Posterior vena cava (tissue), 2 donors: ENCODE measurements at regions not wholly inside any gene's neighbourhood (a gene's known extent, or its start where the extent isn't known, plus 50 kb on each side); places are given as distances from the start of the nearest gene placed in this dataset.

ENCODE experiments used
- DNase-seq: peaks from one replicate; pipeline ENCODE4 v3.0.0-alpha.2; 2020; ENCODE audit warnings: low spot score
- intact Hi-C, 2 donors: fragments of 100-400 bp; cut with DNase I; formaldehyde crosslinking; loops; one replicate each; pipeline versions ENCODE4 v1.14.1 to v1.14.2; 2022 to 2023
- donor health status: DM: yes; HTN: yes; CAD: no.
- donor health status: DM: yes; HTN: yes; CAD: no.

DNA sequence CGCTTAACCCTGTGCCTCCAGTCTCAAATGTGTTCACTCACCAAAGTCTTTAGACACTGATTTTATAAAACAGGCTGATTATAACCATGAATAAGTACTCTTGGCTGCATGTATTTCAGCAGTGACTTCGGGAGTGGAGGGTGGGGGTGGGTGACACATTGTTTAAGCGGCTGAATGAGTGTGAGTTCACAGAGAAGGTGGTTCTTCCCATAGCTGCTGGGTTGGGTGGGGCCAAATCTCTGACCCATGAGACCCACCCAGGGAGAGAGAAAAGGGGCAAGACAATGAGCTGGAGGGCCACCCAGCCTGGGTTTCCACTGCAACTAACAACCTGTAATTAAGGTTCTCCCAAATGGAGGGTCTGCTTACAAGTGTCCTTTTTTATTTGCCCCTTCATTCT, 96.4 kb downstream of the SYNE3 start:
- intact Hi-C loops: no loop called here
- no peak for DNase-seq

- intact Hi-C loops: loop anchor here in 1 of 2 donors (10.0 kb wide), 1 partner anchor 85 kb away; no protein-coding TSS in a partner anchor
- DNase-seq: no peak
These were observed 96.9 kb downstream of the SYNE3 start for GRCh38 chr14:95419569-95419968.

DNA sequence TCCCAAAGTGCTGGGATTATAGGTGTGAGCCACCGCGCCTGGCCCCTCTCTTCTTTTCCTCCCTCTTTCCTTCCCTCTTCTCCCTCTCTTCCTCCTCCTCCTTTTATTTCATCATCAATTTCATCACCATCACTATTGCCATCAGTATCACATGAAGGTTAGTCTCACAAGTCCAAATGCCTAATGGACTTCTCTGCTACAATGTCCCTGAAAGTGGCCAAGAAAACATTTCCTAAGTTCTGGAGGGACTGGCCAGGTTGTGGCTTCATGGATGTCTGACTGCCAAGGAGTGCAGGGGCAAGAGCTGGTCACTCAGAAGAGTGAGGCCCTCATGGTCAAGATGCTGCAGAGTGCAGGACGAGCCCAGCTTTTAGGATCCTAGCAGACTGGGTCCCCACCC, 97.6 kb downstream of the SYNE3 start:
- intact Hi-C loops: loop anchor here in 1 of 2 donors (10.0 kb wide), 1 partner anchor 84 kb away; no protein-coding TSS in a partner anchor
- peak; percentile 18 for DNase-seq

GRCh38 chr14:95417492-95417891, 97.8 kb upstream of the CLMN start:
- DNase-seq: no peak

GRCh38 chr14:95415993-95416392, 96.3 kb upstream of the CLMN start:
- intact Hi-C loops: loop anchor here in 1 of 2 donors (10.0 kb wide), 1 partner anchor 81 kb away; no protein-coding TSS in a partner anchor
- peak; percentile 22 for DNase-seq

More at GRCh38 chr14:95417492-95417891, 97.8 kb upstream of the CLMN start:
- intact Hi-C loops: loop anchor here in 1 of 2 donors (10.0 kb wide), 1 partner anchor 83 kb away; no protein-coding TSS in a partner anchor

DNA sequence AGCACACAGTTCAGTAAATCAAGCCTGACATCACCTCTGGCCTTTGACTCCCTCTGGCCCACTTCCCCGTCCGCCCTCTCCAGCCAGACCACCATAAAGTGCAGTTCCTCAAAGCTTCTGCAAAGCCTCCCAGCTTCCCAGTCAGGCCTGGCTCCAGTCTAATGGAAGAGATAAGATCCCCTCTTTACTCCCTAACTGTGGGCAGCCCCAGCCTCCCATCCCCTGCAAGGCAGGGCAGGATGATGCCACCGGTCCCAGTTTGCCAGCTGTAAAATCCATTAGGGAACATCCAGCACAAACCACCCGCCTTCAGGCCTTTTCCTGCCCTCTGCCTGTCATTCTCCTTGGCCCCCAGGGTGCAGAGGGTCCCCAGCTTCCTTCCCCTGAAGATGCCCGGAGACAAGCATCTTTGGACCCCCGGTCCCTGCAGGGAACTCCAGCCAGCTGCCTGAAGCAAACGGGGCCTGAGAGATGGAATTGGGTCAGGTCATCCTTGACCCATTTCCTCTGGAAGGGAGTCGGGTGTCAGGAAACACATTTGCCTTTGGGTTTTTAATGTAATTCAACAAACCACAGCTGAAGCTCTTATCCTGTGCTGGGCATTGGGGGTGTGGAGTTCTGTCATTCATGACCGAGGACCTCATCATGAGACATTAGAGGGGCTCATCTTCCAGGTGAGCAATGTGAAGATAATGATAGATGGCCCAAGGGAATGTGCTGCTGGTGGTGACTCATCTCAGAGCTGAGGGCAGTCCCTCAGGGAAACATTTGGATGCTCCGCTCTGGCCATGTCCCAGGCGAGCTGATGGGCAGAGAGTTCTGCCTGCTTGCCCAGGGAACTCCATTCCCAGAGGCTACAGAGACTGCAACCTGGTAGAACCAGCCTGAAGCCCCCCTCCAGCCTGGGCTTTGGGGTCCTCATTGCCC, 93.8 kb upstream of the CLMN start:
- intact Hi-C loops: loop anchor here in 1 of 2 donors (10.0 kb wide), 1 partner anchor 79 kb away; no protein-coding TSS in a partner anchor
- peak; percentile 67 for DNase-seq

DNA sequence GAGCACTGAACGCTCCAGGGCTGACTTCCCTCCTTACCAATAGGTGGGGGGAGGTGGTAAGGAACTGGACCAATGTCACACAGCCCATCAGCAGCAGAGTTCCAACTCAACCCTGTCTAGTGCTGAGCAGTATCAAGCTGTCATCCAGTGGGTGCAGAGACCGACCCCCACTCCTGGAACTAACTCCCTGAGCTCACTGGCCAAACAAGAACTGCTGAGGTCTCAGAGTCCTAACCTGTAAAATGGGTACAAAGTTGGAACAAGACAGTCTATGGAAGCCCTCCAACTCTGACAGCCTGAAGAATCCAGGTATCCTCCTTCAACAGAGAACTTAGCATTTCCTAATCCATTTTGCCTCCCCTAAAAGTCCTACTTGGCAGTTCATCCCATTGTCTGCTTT, 91.1 kb upstream of the CLMN start:
- intact Hi-C loops: loop anchor here in 1 of 2 donors (10.0 kb wide), 1 partner anchor 76 kb away; no protein-coding TSS in a partner anchor
- no peak for DNase-seq

GRCh38 chr14:95409477-95410272, 90.0 kb upstream of the CLMN start:
- intact Hi-C loops: loop anchor here in 1 of 2 donors (10.0 kb wide), 1 partner anchor 75 kb away; no protein-coding TSS in a partner anchor
- no peak for DNase-seq

GRCh38 chr14:95408731-95409476, 89.2 kb upstream of the CLMN start:
- no peak for DNase-seq

DNA sequence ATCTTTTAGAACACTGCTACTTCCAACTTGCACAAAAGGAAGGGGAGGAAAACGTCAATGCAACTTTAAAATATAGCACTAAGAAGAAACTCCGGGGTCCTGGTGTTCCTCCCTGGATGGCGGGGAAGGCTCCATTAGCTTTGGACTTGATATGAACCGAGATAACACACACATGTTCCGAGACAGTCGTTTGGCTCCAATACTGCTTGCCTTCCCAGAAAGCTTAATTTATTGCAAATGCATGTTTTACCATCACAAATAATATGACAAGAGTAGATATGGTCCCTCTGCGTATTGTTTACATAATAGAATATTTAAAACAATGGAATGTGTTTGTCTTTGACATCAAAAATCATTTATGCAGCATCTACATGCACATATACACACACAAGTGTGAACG, 87.6 kb upstream of the CLMN start:
- intact Hi-C loops: no loop called here
- DNase-seq: peak; percentile 4

More at GRCh38 chr14:95408731-95409476, 89.2 kb upstream of the CLMN start:
- intact Hi-C loops: no loop called here

- peak; percentile 9 for DNase-seq
- intact Hi-C loops: no loop called here
These were observed 87.1 kb upstream of the CLMN start for GRCh38 chr14:95406756-95407277.

DNA sequence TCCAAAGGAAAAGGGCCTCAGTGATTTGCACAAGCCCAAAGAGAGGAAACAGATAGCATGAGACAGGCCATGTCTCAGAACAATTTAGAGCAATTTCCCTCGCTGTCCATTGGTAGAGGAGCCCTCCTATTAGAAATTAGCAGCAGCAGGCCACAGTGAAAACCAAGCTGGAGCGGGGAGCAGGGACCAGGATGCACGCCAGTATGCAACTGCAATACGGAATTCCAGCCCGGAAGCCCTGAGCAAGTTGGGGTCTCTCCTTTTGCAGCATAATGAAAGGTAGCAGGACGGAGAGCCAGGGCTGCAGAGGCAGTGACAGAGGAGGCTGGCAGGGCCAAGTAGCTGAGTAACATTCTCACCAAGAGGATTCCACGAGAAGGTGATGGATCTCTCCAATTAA, 84.9 kb upstream of the CLMN start:
- no peak for DNase-seq
- intact Hi-C loops: no loop called here

- no peak for DNase-seq
- intact Hi-C loops: no loop called here
These were observed 82.9 kb upstream of the CLMN start for GRCh38 chr14:95402578-95402977.

- DNase-seq: no peak
- intact Hi-C loops: no loop called here
These were observed 82.5 kb upstream of the CLMN start for GRCh38 chr14:95402176-95402575.

DNA sequence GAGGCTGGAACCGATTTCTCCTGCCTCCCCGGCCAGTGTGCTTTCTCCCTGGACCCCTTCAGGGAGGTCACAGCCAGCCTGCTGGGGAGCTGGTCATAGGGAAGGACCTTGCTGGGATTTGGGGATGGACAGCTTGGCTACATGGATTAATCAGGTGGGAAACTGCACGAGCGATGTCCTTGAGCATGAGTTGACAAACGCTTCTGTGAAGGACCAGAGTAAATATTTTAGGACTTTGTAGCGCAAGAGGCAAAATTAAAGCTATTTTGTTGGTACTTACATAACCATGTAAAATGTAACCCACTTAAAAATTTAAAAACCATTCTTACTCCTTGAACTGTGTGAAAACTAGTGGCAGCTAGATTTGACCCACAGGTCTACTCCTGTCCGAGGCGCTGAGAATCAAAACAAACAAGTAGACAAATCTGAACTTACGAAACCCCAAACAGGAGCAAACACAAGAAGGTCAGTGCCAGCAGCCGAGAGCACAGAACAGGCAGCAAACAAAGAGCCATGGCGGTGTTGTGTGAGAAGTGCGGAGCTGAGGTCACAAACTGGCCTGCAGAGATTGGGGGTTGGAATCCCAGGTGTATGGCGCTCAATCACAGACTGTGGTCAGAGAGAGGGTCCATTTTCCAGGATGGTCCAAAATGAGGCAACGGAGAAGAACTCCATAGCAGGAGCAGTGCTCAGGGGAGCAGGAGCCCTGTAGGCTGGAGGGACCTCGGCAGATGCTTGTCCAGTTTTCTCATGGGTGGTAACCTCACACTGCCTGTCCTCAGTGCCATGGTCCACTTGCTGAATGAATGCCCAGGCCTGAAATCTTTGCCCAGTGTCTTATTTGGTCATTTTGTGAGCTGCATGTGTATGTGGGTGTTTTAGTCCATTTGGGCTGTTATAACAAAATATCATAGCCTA, 79.2 kb upstream of the CLMN start:
- intact Hi-C loops: no loop called here
- DNase-seq: no peak

DNA sequence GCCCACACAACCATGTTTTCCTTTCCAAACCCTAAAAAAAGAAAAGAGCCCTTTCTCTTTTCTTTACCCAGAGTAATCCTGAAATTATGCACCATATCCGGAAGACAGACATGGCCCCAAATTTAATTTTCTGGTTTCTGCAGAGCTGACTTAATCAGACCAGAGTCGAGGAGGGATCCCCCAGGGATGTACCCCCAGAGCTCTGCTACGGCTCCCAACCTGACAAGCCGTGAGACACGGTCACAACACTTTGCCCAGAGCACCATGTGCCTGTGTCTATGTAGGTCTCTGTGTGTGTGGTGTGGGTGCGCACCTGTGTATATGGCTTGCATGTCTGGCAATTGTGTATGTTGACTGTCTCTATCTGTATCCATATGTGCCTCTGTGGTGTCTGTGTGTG, 77.6 kb upstream of the CLMN start:
- intact Hi-C loops: no loop called here
- DNase-seq: no peak

- intact Hi-C loops: no loop called here
These were observed 76.5 kb upstream of the CLMN start for GRCh38 chr14:95396221-95396620.

More at GRCh38 chr14:95396221-95396620, 76.5 kb upstream of the CLMN start:
- DNase-seq: no peak
